ENCODE measurements at regions not wholly inside any gene's neighbourhood (a gene's known extent, or its start where the extent isn't known, plus 50 kb on each side); places are given as distances from the start of the nearest gene placed in this dataset.

- Histone ChIP-seq H4K20me1 (ENCODE audit: control insufficient read depth, insufficient read depth, insufficient read length) (no peaks in the 10 kb centered on the region), H4K91ac (ENCODE audit: insufficient read length, low read depth, low read length) (no peak overlapping the region), H3K4me1 (ENCODE audit: insufficient read depth, low read length) (no peaks in the 10 kb centered on the region), H3K18ac (ENCODE audit: insufficient read length, low read depth, low read length) (no peak overlapping the region), H3K9ac (ENCODE audit: extremely low read depth, insufficient read length, low read length) (no peak overlapping the region), H2BK5ac (ENCODE audit: insufficient read length, low read length) (no peak overlapping the region), H3K9me3 (ENCODE audit: control insufficient read depth, low read depth, low read length) (no peaks in the 10 kb centered on the region), H4K8ac (replicated peaks; ENCODE audit: insufficient read length, low read depth, low read length) (no peak overlapping the region), H3K4ac (ENCODE audit: low read depth, low read length) (no peak overlapping the region), H3K79me1 (ENCODE audit: insufficient read depth, low read depth, low read length, poor library complexity, severe bottlenecking) (no peaks in the 10 kb centered on the region), H2AK5ac (ENCODE audit: insufficient read length, low read length) (no peak overlapping the region), H4K5ac (ENCODE audit: insufficient read length, low read depth, low read length) (no peak overlapping the region), H3K14ac (ENCODE audit: insufficient read depth, low read length) (no peak overlapping the region), H2AFZ (ENCODE audit: low read length) (no peak overlapping the region), H2BK20ac (ENCODE audit: low read depth, low read length, poor library complexity, severe bottlenecking) (no peak overlapping the region), H3K4me2 (ENCODE audit: insufficient read depth, insufficient read length, low read length) (no peak overlapping the region), H3K79me2 (ENCODE audit: insufficient read depth, low read length) (no peaks in the 10 kb centered on the region), H3K23me2 (ENCODE audit: insufficient read length, low read depth, low read length, poor library complexity, severe bottlenecking) (no peaks in the 10 kb centered on the region), H2BK15ac (ENCODE audit: low read depth, low read length) (no peak overlapping the region), H3K27me3 (ENCODE audit: insufficient read depth, low read length) (no peaks in the 10 kb centered on the region), H3K56ac (ENCODE audit: insufficient read length, low read depth, low read length) (no peak overlapping the region), H3K27ac (ENCODE audit: insufficient read length, low read depth, low read length) (no peak overlapping the region), H3T11ph (ENCODE audit: low read length) (no peak overlapping the region), H2BK120ac (ENCODE audit: low read depth, low read length, poor library complexity, severe bottlenecking) (no peak overlapping the region), H2BK12ac (ENCODE audit: insufficient read length, low read depth, low read length) (no peak overlapping the region), H3K23ac (ENCODE audit: insufficient read length, low read depth, low read length) (no peak overlapping the region)
- H3K4me3 Mint-ChIP-seq, result no peak overlapping the region
- H3K4me1 Mint-ChIP-seq, result peaks cover 0 to 3% of the 10 kb centered on the region in 2 experiments; a peak in 1 of 4 replicates
- WGBS (ENCODE audit: extremely low coverage, insufficient read length, low lambda C conversion rate), result no CpG with 5 or more reads among the region's 2 CpGs
- no peak for DNase-seq
- H3K36me3 Mint-ChIP-seq (ENCODE audit: insufficient read depth in 1 of 3, low read depth in 3 of 3), result peaks cover 0 to 9% (median 0%) of the 10 kb centered on the region in 3 experiments; a peak in 1 of 7 replicates
- H3K9me3 Mint-ChIP-seq, result peaks cover 2 to 6% of the 10 kb centered on the region in 2 experiments; a peak in 3 of 5 replicates
- H3K27me3 Mint-ChIP-seq (ENCODE audit: low read depth), result no peaks in the 10 kb centered on the region
- no peak for TF ChIP-seq CTCF (conservative IDR thresholded peaks at IDR 0.05)
- H3K27ac Mint-ChIP-seq, result no peak overlapping the region
Observed at GRCh38 chr12:73390261-73390660, 1118.1 kb downstream of the TRHDE start.

All from H9 (cell line).